HepG2 (cell line): ENCODE measurements at regions not wholly inside any gene's neighbourhood (a gene's known extent, or its start where the extent isn't known, plus 50 kb on each side); places are given as distances from the start of the nearest gene placed in this dataset.

Experiments
- ATF3 ChIP-seq: sonication (generic); formaldehyde crosslinking; IDR thresholded peaks from 2 replicates; pipeline ENCODE4 v1.4.0; 2020; ENCODE audit warnings: missing genetic modification reagents
- KDM4B ChIP-seq: sonication (generic); formaldehyde crosslinking; IDR thresholded peaks from 2 replicates; pipeline ENCODE4 v1.4.0; 2020; ENCODE audit warnings: missing genetic modification reagents
- ZHX2 ChIP-seq, 2 experiments: sonication (generic) in 1 of 2; formaldehyde crosslinking in 1 of 2; IDR thresholded peaks; 2 replicates each; pipeline versions ENCODE4 v1.6.1 to v1.9.0; 2014 to 2022; ENCODE audit warnings: antibody characterized with exemption in 1 of 2, borderline replicate concordance in 1 of 2, inconsistent platforms in 1 of 2, low read depth in 1 of 2, missing genetic modification reagents in 1 of 2

- no peak for TF ChIP-seq ZHX2 (IDR thresholded peaks at IDR 0.05; ENCODE audit: low read depth)
- no peak for TF ChIP-seq ZHX2 (CRISPR knock-in tag; IDR thresholded peaks at IDR 0.05; ENCODE audit: borderline replicate concordance)
- TF ChIP-seq ATF3 (CRISPR knock-in tag): no peak
- no peak for TF ChIP-seq KDM4B (CRISPR knock-in tag)
Measured at GRCh38 chr10:55220975-55221374, 419.9 kb upstream of the PCDH15 start.
